NCI-H1436 treated with DMSO at 0.1 percent for 48 hours (cell line): ENCODE measurements at regions not wholly inside any gene's neighbourhood (a gene's known extent, or its start where the extent isn't known, plus 50 kb on each side); places are given as distances from the start of the nearest gene placed in this dataset.

Experiments used
- DNase-seq: peaks from one replicate; lab custom pipeline; 2025; lab: John Stamatoyannopoulos, UW

DNA sequence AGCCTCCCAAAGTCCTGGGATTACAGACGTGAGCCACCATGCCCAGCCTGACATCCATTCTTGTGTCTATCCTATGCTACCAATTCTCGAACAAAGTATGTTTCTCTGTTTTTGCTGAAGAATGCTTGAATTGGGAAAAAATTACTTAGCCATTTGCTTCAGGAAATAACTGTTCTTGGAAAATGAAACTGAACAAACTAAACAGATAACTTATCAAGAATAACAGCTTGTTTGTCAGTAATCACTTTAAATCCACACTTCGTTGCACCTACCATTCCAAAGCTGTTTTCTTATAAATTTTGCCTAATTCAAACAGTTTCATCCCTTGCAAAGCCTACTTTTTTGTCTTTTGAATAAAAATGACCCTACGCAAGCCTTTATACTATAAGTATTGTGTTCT lies 672.9 kb downstream of the SUCLG1 start:
- no peak for DNase-seq

DNA sequence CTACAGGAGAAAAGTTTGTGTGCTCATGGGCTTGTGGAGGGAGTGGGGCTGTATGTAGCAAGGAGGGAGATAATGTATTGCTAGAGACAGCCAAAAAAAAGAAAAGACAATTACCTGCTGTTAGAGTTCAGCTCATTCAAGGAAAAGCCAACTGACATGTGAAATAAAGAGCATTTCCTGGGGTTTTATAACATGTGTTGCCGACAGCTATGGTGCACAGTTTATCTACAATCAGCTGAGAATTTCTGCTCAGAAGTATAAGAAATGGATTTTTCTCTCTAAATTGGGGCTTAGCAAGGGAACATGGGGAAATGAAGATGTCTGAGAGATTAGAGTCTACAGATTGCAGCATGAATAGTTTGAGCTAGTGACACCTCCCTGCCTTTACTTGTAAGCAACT lies 674.1 kb downstream of the SUCLG1 start:
- no peak for DNase-seq

DNA sequence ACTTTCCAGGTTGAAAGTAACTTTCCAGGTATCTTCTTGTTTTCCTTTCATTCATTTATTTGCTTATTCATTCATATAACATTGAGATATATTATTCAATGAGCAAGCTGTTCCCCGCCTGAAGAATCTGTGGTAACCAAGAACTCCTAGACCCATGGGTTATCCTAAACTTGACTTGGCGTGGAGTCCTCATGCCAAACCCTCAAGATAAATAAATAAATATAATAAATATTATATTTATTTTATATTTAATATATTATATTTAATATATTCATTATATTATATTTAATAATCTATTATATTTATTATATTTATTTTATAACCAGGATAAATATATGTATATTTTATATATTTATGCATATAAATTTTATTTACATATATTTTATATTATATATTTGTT lies 674.8 kb downstream of the SUCLG1 start:
- no peak for DNase-seq

DNA sequence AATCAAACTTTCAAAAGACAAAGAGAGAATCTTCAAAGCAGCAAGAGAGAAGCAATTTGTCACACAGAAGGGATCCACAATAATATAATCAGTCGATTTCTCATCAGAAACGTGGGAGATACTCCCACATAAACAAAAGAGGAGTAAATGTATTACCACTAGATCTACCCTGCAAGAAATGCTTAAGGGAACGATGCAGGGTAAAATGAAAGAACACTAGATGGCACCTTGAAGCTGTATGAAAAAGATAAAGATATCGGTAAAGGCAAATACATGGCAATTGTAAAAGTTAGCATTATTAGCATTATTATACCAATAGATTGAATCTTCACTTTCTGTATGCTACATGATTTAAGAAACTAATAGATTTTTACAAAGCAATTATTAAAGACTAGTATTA lies 677.0 kb downstream of the SUCLG1 start:
- DNase-seq: no peak

DNA sequence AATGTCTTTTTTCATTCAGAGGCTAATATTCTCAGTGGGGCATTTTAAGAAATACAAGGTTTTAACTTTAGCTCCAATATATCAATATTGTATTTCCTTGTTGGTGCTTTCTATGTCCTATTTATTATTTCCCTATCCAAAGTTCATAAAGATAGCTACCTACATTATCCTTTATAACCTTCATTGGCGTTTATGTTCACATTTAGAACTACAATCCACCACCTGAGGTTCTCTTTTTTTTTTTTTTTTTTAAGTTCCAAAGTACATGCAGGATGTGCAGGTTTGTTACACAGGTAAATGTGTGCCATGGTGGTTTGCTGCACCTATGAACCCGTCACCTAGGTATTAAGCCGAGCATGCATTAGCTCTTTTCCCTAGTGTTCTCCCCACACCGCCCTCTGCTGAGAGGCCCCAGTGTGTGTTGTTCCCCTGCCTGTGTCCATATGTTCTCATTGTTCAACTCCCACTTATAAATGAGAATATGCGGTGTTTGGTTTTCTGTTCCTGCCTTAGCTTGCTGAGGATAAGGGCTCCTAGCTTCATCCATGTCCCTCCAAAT lies 694.6 kb downstream of the SUCLG1 start:
- DNase-seq: no peak

DNA sequence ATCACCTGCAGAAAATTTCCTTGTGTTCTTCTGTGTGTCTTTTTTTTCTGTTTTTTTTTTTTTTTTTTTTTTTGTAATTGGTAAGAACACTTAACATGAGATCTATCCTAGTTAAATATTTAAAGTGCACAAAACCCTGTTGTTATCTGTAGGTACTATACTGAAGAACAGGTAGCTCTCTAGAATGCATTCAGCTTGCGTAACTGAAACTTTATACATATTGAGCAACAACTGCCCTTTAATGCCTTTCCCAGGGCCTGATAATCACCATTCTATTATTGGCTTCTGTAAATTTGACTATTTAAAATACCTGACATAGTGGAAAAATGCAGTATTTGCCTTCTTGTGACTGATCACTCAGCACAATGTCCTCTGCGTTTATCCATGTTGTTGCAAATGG lies 701.8 kb downstream of the SUCLG1 start:
- DNase-seq: no peak

DNA sequence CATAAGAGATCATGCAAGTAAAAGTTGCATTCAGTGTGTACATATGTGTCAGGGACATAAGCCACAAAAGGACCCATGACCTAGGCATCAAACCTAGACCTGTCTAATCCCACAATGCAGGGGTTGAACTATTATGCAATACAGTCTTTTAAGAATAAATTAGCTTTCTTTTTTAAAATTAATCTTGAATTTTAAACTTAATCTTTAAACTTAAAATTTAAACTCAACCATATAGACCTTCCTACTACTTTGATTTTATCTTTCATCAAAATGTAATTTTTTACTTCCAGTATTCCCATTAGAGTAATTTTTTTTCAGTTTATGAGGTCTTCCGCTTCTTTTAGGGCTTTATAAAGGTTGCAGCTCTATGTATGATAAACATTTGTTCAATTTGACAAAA lies 702.9 kb downstream of the SUCLG1 start:
- DNase-seq: no peak

DNA sequence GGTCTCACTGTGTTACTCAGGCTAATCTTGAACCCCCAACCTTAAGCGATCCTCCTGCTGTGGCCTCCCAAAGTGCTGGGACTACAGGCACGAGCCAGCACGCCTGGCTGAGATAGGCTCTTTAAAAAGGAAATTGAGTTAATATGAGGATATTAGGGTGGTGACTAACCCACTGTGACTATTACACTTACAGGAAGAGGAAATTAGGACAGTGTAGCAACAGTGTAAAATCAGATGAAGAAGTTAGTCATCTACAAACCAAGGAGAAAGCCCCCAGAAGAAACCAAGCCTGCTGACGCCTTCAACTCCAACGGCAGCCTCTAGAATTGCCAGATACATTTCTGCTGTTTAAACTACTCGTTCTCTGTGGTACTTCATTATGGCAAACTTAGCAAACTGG lies 711.9 kb downstream of the SUCLG1 start:
- DNase-seq: no peak

DNA sequence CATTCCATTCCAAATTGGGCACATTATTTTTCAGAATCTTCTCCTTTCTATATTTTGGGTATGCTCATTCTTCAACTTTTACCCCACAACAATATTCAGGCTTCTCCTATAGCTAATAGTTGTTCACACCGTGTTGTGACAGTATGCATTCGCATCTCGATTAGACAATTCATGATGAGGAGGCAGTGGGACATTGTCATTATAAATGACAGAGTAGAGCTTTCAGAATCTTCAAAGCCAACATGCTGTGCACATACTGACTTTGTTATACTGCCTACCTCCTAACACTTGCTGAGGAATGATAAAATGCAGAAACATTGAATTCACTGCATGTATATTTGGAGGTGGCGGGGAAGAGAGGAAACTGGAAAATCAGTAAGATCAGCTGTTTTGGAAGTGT lies 714.2 kb downstream of the SUCLG1 start:
- DNase-seq: no peak

DNA sequence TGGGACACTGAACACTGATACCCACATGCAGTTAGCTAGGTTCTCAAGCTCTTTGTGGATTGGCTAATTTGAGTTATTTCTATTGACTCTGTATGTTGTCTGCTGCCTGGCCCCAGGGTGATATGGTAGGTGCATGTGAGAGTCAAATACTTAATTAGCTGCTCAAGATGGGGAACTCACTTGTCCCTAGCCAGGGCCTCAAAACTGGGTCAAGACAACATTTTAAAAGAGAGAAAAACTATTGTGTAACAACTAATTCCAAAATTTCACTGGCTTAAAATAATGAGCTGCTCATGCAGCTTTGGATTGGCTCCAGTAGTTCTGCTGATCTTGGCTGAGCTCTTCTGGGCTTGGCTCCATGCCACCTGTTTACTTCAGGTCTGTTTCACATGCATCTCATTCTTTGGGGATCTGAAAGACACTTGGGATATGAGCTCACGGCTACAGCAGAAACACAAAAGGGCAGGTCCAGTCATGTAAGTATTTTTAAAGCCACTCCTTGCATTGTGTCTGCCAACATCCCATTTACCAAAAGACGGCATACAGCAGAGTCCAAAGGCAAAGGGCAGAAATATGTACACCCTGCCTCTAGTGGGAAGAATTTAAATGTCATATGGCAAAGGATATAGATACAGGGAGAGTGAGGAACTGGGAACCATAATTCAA lies 716.8 kb downstream of the SUCLG1 start:
- DNase-seq: no peak

DNA sequence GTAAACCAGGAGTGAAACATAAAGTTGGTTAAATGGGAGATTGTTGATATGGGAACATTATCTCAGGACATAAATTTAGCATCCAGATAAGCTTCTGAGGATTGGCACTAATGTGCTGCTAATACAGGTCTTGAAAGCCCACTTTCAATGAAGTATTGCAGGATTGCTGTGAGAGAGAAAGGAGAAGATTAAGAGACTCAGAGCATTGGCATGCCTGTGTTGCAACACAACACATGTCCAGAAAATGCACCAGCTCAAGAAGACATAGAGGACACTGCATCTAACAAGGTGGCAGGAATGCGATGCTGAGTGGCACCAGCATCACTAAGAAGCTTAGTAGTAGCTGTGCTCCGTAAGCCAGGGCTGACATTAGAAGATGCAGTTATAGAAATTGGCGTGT lies 728.9 kb downstream of the SUCLG1 start:
- DNase-seq: no peak

DNA sequence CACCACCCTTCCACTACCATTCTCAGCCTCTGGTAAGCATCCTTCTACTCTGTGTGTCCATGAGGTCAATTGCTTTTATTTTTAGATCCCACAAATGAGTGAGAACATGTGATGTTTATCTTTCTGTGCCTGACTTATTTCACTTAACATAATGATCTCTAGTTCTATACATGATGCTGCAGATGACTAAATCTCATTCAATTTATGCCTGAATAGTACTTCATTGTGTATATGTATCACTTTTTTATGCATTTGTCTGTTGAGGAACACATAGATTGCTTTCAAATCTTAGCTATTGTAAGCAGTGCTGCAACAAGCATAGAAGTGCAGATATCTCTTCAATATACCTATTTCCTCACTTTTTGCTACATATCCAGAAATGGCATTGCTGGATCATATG lies 733.3 kb downstream of the SUCLG1 start:
- DNase-seq: no peak

DNA sequence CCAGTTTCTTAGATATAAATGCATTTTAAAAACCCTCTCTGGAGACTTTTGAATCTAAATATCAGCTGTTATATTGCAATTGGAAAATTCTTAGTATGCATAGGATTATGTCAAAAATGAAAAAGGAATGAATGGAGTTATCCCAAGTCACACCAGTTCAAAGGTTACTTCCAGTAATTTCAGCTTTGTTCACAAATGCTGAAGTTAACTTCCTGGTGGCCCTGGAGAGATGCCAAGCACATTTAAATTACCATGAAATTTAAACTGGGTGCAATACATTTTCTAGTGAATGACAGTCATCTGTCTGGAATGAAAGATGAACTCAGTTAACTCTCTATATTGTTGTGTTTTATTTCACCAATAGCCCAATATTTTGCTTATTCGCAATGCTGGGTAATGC lies 753.9 kb downstream of the SUCLG1 start:
- DNase-seq: no peak

DNA sequence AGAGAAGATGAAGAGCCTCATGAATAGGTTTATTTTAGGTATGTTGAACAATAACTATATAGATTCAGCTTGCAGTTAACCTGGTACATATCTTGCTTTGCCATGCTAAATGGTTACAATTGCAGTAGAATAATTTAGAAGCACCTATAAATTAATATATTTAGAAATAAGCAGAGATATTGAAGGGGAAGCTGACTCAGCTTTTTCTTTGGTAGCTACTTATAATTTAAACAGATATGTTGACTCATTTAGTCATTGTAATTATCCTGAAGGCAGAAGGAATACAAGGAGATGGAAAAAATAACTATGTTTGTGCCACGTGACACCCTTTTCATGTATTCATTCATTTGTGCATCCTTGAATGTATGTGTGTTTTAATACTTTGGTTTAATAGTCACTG lies 755.5 kb downstream of the SUCLG1 start:
- no peak for DNase-seq

DNA sequence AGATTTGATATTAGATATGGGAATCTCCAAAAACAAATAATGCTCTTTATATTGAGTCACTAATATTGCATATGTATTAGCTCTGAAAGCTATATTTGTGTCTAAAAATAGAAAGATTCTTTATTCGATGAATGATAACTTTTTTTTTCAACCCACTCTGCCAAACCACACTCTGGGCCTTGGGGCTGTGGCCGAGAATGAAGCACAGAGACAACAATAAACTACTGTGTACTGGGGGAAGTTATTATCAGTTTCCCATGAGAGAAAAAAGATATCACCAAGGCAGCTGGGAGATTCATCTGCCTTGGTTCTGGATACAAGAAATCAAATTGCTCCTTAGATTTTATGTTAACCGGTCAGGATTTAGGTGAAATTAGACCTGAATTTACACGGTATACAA lies 762.2 kb downstream of the SUCLG1 start:
- DNase-seq: no peak

DNA sequence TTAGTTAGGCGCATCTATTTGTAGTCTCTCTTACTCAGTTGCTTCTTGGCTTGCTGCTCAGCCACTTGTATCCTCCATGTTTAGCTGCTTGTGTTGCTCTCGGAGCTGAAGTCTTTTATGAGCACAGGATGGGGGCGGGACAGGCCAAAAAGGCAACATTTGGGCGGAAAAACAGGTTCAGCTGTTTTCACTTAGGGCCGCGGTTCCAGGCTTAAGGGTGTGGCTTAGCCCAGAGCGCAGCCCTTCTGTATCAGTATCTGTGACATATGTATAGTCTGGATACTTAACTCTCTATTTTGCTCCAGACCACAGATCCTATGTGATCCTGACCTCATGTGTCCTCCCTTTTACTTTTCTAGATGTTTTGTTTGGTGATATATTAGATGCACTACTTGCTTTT lies 763.5 kb downstream of the SUCLG1 start:
- DNase-seq: no peak

DNA sequence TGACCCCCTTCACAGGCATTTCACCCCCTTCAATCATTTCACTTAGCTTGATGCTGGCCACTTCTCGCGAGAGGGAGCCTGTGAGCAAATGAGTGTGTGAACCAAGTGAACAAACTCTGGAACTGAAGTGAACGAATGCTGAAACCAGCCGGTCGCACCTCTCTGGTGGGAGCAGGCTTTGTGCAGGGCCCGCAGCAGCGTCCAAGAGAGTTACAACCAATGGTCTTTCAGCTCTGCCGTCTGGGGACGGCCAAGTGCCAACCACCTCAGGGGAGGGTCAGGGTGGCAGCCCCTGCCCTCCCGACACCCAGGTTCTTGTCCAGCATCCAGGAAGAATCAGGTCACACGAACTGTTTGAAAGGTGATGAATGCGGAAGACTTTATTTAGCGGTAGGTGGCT lies 764.0 kb downstream of the SUCLG1 start:
- no peak for DNase-seq

DNA sequence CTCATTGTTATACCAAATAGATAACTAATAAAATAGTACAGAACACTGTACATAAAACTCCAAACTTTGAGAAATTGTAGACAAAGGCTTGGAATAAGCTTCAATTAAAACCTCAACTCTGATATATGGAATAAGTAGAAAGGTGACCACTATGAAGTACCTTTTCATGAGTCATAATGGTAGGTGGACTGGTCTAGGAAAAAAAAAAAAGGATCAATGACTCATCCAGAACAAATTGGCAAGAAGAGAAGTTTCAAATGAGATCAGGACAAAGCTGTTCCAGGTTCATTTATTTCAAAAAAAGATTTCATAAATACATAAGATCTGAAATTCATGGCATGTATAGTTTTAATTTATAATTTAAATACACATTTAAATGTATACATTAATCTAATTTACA lies 769.7 kb downstream of the SUCLG1 start:
- no peak for DNase-seq

DNA sequence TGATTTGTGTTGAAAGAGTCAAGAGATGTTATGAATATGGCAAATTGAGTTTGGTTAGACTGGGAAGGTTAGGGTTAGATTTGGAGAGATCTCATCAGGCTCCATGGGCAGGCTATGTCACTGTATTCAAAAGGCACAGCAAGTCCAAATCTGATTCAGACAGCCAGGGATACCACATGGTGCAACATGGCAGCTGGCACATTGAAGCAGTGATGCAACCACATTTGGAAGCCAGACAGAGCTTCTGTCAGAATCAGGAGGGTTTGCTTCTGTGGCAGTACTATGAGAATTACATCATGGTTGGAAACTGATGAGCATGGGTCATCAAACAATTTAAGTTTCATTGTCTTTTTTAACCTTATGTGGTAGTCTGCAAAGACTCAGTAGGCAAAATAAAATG lies 772.2 kb downstream of the SUCLG1 start:
- no peak for DNase-seq

DNA sequence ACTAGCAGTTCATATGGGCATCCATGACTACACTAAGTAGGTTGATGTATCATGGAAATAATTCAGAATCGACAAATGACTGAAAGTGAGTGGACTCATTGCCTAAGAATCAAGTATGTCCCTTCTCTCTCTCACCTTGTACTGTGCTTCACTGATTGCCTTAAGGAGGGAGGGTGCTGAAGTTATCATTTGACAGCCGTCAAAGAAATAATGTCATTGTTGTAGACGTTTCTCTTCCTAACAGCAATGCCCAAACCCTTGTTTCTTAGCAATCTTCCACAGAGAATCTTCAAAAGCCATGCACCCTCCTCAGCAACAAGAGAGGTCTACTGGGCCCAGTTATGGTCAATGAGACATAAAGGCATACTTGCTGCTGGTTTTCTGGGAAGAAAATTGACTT lies 785.0 kb downstream of the SUCLG1 start:
- no peak for DNase-seq

DNA sequence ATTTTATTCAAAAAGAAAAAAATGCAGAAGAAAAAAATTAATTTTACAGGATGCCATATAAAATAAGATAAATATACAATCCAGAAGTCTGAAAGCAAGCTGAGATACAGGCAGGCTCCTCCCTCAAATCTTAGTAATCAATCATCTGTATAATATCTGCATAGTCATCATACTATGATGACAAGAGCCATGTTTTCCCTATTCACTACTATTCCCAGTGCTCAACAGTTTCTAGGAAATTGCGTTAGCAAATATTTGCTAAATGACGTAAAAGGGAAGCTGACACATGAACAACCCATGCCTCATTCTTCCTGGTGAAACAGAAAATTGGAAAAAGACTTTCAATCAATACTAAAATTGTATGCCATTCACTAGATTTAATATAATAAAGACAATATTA lies 793.2 kb downstream of the SUCLG1 start:
- DNase-seq: no peak

DNA sequence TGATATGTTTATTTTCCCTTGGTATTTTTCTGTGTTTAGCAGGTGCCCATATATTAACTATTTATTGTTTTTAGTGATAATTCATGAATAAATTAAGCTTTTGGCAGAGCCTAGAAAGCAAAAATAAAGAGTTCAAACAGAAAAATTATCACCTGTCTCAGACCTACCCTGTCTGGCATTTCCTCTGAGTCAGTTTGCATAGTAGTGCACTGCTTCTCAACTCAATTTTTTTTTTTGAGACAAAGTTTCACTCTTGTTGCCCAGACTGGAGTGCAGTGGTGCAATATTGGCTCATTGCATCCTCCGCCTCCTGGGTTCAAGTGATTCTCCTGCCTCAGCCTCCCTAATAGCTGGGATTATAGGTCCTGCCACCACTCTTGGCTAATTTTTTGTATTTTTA lies 793.9 kb downstream of the SUCLG1 start:
- no peak for DNase-seq

DNA sequence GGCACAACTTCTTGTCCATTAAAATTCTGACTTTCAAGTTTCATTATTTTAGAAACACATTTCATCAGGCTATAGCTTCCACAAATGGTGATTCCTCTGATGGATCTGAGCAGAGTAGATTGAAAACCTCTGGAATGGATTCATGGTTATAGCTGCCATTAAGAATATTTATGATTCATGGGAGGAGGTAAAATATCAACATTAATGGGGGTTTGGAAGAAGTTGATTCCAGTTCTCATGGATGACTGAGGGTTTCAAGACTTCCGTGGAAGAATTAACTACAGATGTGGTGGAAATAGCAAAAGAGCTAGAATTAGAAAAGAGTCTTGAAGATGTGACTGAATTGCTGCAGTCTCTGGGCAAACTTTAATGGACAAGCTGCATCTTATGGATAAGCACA lies 797.4 kb downstream of the SUCLG1 start:
- no peak for DNase-seq

DNA sequence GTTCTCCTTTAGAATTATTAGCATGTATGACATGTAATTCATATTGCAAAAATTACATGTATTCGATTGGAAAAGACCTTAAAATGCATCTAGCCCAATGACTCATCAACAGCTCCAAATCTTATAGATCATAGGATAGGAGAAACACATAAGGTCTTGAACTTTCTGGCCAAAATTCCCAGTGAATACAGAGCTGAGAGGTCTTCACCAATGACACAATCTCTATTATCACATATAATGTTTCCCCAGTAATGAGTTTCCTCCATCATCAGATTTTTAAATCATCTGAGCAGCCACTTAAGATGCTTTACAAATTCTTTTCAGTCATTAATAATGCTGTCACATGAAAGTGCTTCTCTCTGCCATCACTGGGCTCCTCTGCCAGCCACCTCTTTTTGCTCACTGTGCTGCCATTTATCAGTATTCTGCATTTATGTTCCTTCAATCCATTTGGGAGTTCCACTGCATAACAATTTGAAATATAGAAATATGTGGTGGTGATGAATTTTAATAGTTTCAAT lies 804.9 kb downstream of the SUCLG1 start:
- DNase-seq: no peak
